HCT116 (cell line): ENCODE measurements at regions not wholly inside any gene's neighbourhood (a gene's known extent, or its start where the extent isn't known, plus 50 kb on each side); places are given as distances from the start of the nearest gene placed in this dataset.
A peak's percentile ranks its signal among the peaks of the same experiment; 100 is the strongest.

Source experiments
- ATAC-seq: fragments of 200-7000 bp; cut with Tn5 transposase; 2 replicates; pipeline ENCODE4 v1.9.1; 2020; ENCODE audit warnings: mild to moderate bottlenecking, moderate library complexity
- BruUV-seq: library from RNA; stranded (reverse); fragments of 400-500 nt; replicated peaks from 2 replicates; lab custom pipeline; 2021; lab: Mats Ljungman, UMichigan
- CTCF ChIA-PET: fragments of 300-600 bp; sonication (Branson Sonifier 250); formaldehyde crosslinking; loops from one replicate; lab custom pipeline; 2021; ENCODE audit warnings: antibody characterized with exemption; lab: Charles Lee
- POLR2A ChIA-PET: fragments of 300-600, 350-600 bp; sonication (Branson Sonifier 250); formaldehyde crosslinking; loops from one replicate; lab custom pipeline; 2021; ENCODE audit warnings: antibody characterized with exemption; lab: Charles Lee
- RAD21 ChIA-PET, 2 experiments: fragments of 300-600 bp; sonication (Branson Sonifier 250); formaldehyde crosslinking; loops; one replicate each; lab custom pipeline; 2023; ENCODE audit warnings: low total read pairs in 2 of 2; ENCODE audit not compliant: uncharacterized antibody in 2 of 2, unreplicated experiment in 2 of 2, low non-redundant PET in 1 of 2; lab: Charles Lee
- DNase-seq: peaks from one replicate; pipeline ENCODE4 v3.0.0-alpha.2; 2010; ENCODE audit warnings: low read depth, low spot score
- H2AFZ ChIP-seq: fragments of 200-600 bp; shearing (Covaris generic), sonication (generic); 2 replicates; pipeline ENCODE4 v1.6.1; 2017; ENCODE audit warnings: low read depth, mixed run types, mixed read lengths, antibody characterized with exemption, low read length; ENCODE audit not compliant: poor library complexity, severe bottlenecking
- H3K27ac ChIP-seq: 2 replicates; pipeline ENCODE4 v1.5.1; 2012; ENCODE audit warnings: low read depth, low read length
- H3K27me3 ChIP-seq: fragments of 200-600 bp; sonication (generic); 2 replicates; pipeline ENCODE4 v1.6.1; 2016; ENCODE audit warnings: mixed run types, low read length, mixed read lengths; ENCODE audit not compliant: insufficient read depth
- H3K36me3 ChIP-seq, 2 experiments: fragments of 200-500 bp in 1 of 2; fragments of 200-600 bp in 1 of 2; sonication (Bioruptor generic) in 1 of 2; sonication (generic) in 1 of 2; 2 replicates each; pipeline versions ENCODE4 v1.5.1 to v1.6.1; 2014 to 2016; ENCODE audit warnings: low read length in 2 of 2, inconsistent platforms in 1 of 2, mixed read lengths in 1 of 2, mixed run types in 1 of 2; ENCODE audit not compliant: insufficient read depth in 2 of 2, control insufficient read depth in 1 of 2
- H3K4me1 ChIP-seq, 2 experiments: fragments of 200-600 bp in 1 of 2; sonication (generic) in 1 of 2; 2 replicates each; pipeline versions ENCODE4 v1.5.1 to v1.6.1; 2012 to 2017; ENCODE audit warnings: low read length in 2 of 2, inconsistent platforms in 1 of 2, mild to moderate bottlenecking in 1 of 2, mixed read lengths in 1 of 2, mixed run types in 1 of 2, moderate library complexity in 1 of 2; ENCODE audit not compliant: insufficient read depth in 2 of 2, control insufficient read depth in 1 of 2
- H3K4me2 ChIP-seq: fragments of 200-600 bp; sonication (generic); 2 replicates; pipeline ENCODE4 v1.6.1; 2017; ENCODE audit warnings: mixed run types, low read length, mixed read lengths
- H3K4me3 ChIP-seq, 2 experiments: fragments of 200-600 bp in 1 of 2; sonication (generic) in 1 of 2; replicated peaks in 1 of 2; 2 replicates each; pipeline ENCODE4 v1.5.1; 2011 to 2016; ENCODE audit warnings: low read length in 2 of 2, control low read depth in 1 of 2, low read depth in 1 of 2, mild to moderate bottlenecking in 1 of 2, mixed read lengths in 1 of 2, mixed run types in 1 of 2
- H3K79me2 ChIP-seq: fragments of 200-600 bp; sonication (generic); 2 replicates; pipeline ENCODE4 v1.6.1; 2017; ENCODE audit warnings: mild to moderate bottlenecking, mixed run types, low read length, moderate library complexity, mixed read lengths; ENCODE audit not compliant: insufficient read depth
- H3K9ac ChIP-seq: fragments of 200-600 bp; sonication (generic); 2 replicates; pipeline ENCODE4 v1.6.1; 2016; ENCODE audit warnings: low read length, mixed read lengths
- H3K9me2 ChIP-seq: fragments of 200-600 bp; sonication (generic), shearing (Covaris generic); 2 replicates; pipeline ENCODE4 v1.6.1; 2017; ENCODE audit warnings: mixed run types, mild to moderate bottlenecking, moderate library complexity; ENCODE audit not compliant: insufficient read depth
- H3K9me3 ChIP-seq, 2 experiments: fragments of 200-500 bp in 1 of 2; fragments of 200-600 bp in 1 of 2; sonication (Bioruptor generic) in 1 of 2; sonication (generic) in 1 of 2; 2 replicates each; pipeline ENCODE4 v1.6.1; 2014 to 2017; ENCODE audit warnings: low read length in 2 of 2, mixed read lengths in 2 of 2, inconsistent platforms in 1 of 2, low read depth in 1 of 2, mild to moderate bottlenecking in 1 of 2, mixed run types in 1 of 2, moderate library complexity in 1 of 2; ENCODE audit not compliant: control insufficient read depth in 1 of 2, insufficient read depth in 1 of 2
- H4K20me1 ChIP-seq: fragments of 200-600 bp; sonication (generic), shearing (Covaris generic); 2 replicates; pipeline ENCODE4 v1.6.1; 2017; ENCODE audit warnings: mixed run types, mild to moderate bottlenecking, moderate library complexity; ENCODE audit not compliant: insufficient read depth
- CEBPB ChIP-seq: IDR thresholded peaks from 2 replicates; pipeline ENCODE4 v1.6.1; 2012; ENCODE audit warnings: low read depth
- RAD21 ChIP-seq: IDR thresholded peaks from 2 replicates; pipeline ENCODE4 v1.6.1; 2012; ENCODE audit warnings: low read depth, mild to moderate bottlenecking
- YY1 ChIP-seq: IDR thresholded peaks from 2 replicates; pipeline ENCODE4 v1.6.1; 2011; ENCODE audit warnings: low read length, low read depth, moderate library complexity, mild to moderate bottlenecking; ENCODE audit not compliant: insufficient replicate concordance; ENCODE audit errors: extremely low read depth
- intact Hi-C: fragments of 100-400 bp; cut with micrococcal nuclease; formaldehyde crosslinking; loops from 2 replicates; pipeline ENCODE4 v1.10.0; 2022
- TF ChIP-seq, protein P1 (sequence below), 3 experiments: fragments of 200-600 bp in 1 of 3; sonication (generic) in 1 of 3; IDR thresholded peaks in 2 of 3; conservative IDR thresholded peaks in 1 of 3; 2 replicates each; pipeline ENCODE4 v1.5.1; 2012 to 2017; ENCODE audit warnings: low read depth in 2 of 3, low read length in 2 of 3, antibody characterized with exemption in 1 of 3, borderline replicate concordance in 1 of 3, control low read depth in 1 of 3, mild to moderate bottlenecking in 1 of 3, mixed read lengths in 1 of 3, mixed run types in 1 of 3, moderate library complexity in 1 of 3; ENCODE audit not compliant: insufficient read depth in 1 of 3
- TF ChIP-seq, protein P2 (sequence below): IDR thresholded peaks from 2 replicates; pipeline ENCODE4 v1.6.1; 2011; ENCODE audit warnings: mild to moderate bottlenecking, low read length, moderate library complexity; ENCODE audit not compliant: insufficient replicate concordance; ENCODE audit errors: extremely low read depth

GRCh38 chr14:87615822-87616679 lies 376.9 kb downstream of the GALC start:
- Histone ChIP-seq H3K36me3 (no peaks in the 10 kb centered on the region), H2AFZ (no peak overlapping the region), H3K4me3 (no peak overlapping the region), H3K9me2 (no peaks in the 10 kb centered on the region), H3K4me1 (no peaks in the 10 kb centered on the region), H3K27ac (no peak overlapping the region), H3K27me3 (no peaks in the 10 kb centered on the region), H3K9ac (no peak overlapping the region), H4K20me1 (no peaks in the 10 kb centered on the region), H3K4me2 (no peak overlapping the region), H3K9me3 (peaks cover 8 to 19% of the 10 kb centered on the region in 2 experiments; a peak in 2 of 4 replicates), H3K79me2 (no peaks in the 10 kb centered on the region)
- DNase-seq (peak; percentile 0), ATAC-seq (no peak)
- CTCF ChIA-PET = no interaction called here
- RAD21 ChIA-PET = no interaction called here
- no TSS peak for BruUV-seq
- POLR2A ChIA-PET = no interaction called here
- intact Hi-C loops = no loop called here
- TF ChIP-seq YY1 = no peak
- TF ChIP-seq, protein P1, sequence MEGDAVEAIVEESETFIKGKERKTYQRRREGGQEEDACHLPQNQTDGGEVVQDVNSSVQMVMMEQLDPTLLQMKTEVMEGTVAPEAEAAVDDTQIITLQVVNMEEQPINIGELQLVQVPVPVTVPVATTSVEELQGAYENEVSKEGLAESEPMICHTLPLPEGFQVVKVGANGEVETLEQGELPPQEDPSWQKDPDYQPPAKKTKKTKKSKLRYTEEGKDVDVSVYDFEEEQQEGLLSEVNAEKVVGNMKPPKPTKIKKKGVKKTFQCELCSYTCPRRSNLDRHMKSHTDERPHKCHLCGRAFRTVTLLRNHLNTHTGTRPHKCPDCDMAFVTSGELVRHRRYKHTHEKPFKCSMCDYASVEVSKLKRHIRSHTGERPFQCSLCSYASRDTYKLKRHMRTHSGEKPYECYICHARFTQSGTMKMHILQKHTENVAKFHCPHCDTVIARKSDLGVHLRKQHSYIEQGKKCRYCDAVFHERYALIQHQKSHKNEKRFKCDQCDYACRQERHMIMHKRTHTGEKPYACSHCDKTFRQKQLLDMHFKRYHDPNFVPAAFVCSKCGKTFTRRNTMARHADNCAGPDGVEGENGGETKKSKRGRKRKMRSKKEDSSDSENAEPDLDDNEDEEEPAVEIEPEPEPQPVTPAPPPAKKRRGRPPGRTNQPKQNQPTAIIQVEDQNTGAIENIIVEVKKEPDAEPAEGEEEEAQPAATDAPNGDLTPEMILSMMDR (IDR thresholded peaks at IDR 0.05 in 2 of 3, conservative IDR thresholded peaks at IDR 0.05 in 1 of 3; ENCODE audit: borderline replicate concordance in 1 of 3, insufficient read depth in 1 of 3, low read depth in 2 of 3, low read length in 2 of 3) = peak in 2 of 3 experiments; percentile 52 to 53; a peak in 4 of 6 replicates
- no peak for TF ChIP-seq CEBPB
- peak; percentile 25; the same call in 1 of the 2 replicates for TF ChIP-seq RAD21
- TF ChIP-seq, protein P2, sequence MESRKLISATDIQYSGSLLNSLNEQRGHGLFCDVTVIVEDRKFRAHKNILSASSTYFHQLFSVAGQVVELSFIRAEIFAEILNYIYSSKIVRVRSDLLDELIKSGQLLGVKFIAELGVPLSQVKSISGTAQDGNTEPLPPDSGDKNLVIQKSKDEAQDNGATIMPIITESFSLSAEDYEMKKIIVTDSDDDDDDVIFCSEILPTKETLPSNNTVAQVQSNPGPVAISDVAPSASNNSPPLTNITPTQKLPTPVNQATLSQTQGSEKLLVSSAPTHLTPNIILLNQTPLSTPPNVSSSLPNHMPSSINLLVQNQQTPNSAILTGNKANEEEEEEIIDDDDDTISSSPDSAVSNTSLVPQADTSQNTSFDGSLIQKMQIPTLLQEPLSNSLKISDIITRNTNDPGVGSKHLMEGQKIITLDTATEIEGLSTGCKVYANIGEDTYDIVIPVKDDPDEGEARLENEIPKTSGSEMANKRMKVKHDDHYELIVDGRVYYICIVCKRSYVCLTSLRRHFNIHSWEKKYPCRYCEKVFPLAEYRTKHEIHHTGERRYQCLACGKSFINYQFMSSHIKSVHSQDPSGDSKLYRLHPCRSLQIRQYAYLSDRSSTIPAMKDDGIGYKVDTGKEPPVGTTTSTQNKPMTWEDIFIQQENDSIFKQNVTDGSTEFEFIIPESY = no peak
